ENCODE measurements at regions not wholly inside any gene's neighbourhood (a gene's known extent, or its start where the extent isn't known, plus 50 kb on each side); places are given as distances from the start of the nearest gene placed in this dataset.

DNA sequence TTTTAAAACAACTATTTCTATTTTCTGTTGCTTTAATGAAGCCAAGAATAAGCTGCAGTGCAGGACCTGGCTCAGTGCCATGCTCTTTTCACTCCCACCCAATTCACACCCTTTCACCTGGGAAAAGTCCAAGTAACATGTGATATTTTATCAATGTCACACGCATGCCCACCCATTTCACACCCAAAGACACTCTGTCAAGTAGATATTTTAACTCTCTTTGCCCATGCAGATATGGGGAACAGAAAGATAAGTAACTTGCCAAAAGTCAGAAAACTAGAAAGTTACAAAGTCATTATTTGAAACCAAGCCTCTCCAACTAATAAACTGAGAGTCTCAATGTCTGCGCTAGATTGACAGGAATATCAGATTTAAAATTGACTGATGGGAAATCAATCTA lies 706.7 kb upstream of the PHF14 start:
- DNase-seq (ENCODE audit: low read depth, low spot score) = no peak
- TF ChIP-seq, protein P1, sequence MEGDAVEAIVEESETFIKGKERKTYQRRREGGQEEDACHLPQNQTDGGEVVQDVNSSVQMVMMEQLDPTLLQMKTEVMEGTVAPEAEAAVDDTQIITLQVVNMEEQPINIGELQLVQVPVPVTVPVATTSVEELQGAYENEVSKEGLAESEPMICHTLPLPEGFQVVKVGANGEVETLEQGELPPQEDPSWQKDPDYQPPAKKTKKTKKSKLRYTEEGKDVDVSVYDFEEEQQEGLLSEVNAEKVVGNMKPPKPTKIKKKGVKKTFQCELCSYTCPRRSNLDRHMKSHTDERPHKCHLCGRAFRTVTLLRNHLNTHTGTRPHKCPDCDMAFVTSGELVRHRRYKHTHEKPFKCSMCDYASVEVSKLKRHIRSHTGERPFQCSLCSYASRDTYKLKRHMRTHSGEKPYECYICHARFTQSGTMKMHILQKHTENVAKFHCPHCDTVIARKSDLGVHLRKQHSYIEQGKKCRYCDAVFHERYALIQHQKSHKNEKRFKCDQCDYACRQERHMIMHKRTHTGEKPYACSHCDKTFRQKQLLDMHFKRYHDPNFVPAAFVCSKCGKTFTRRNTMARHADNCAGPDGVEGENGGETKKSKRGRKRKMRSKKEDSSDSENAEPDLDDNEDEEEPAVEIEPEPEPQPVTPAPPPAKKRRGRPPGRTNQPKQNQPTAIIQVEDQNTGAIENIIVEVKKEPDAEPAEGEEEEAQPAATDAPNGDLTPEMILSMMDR (IDR thresholded peaks at IDR 0.05; ENCODE audit: low read depth, low read length) = no peak
- ChIA-PET POLR2A (no interaction called here), CTCF (no interaction called here)
- Histone ChIP-seq H3K27me3 (ENCODE audit: control insufficient read depth, insufficient read depth, low read length) (no peaks in the 10 kb centered on the region), H3K4me3 (ENCODE audit: low read depth, low read length) (no peak overlapping the region), H3K27ac (ENCODE audit: low read depth, low read length) (no peak overlapping the region), H3K9me3 (ENCODE audit: control insufficient read depth, insufficient read depth, low read length) (peaks cover 14% of the 10 kb centered on the region)

DNA sequence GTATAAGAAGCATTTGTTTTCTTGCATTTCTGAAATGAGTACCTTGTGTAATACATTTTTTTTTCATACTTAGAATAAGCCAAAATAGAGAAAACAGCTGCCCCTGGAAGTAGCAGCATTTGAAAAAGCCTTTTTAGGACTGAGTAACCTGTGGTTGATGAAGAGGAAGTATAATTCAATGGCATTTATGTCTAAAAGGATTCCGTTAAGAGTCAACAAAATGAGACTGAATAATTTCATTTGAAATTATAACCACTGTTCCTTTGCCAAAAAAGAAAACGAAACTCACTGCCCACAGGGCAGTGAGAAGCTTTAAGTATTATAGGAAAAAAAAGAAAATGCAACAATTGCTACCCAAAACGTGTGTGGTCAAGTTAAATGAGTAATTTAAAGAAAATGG lies 705.6 kb upstream of the PHF14 start:
- Histone ChIP-seq H3K27ac (ENCODE audit: low read depth, low read length) (no peak overlapping the region), H3K4me3 (ENCODE audit: low read depth, low read length) (no peak overlapping the region), H3K9me3 (ENCODE audit: control insufficient read depth, insufficient read depth, low read length) (peaks cover 14% of the 10 kb centered on the region), H3K27me3 (ENCODE audit: control insufficient read depth, insufficient read depth, low read length) (no peaks in the 10 kb centered on the region)
- POLR2A ChIA-PET = no interaction called here
- CTCF ChIA-PET = no interaction called here
- DNase-seq (ENCODE audit: low read depth, low spot score) = no peak
- TF ChIP-seq, protein P1 (IDR thresholded peaks at IDR 0.05; ENCODE audit: low read depth, low read length) = no peak

DNA sequence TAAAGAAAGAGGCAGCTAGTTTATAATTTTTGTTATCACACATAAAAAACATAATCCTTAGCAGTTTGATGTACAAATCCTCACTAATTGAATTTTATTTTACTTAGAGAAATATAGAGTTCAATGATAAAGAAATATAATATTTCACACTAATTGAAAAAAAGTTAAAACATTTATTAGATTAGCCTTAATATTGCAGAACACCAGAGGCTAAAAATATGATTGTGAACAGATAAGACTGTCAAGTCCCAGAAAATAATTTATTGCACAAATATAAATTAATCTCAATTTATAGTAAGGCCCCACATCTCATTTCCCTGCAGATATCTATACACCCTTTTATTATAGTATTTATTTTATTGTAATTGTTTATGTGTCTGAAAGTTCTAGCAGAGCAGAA lies 690.8 kb upstream of the PHF14 start:
- Histone ChIP-seq H3K27ac (ENCODE audit: low read depth, low read length) (no peak overlapping the region), H3K9me3 (ENCODE audit: control insufficient read depth, insufficient read depth, low read length) (no peaks in the 10 kb centered on the region; the same call in 1 of the 2 replicates), H3K27me3 (ENCODE audit: control insufficient read depth, insufficient read depth, low read length) (no peaks in the 10 kb centered on the region), H3K4me3 (ENCODE audit: low read depth, low read length) (no peak overlapping the region)
- no peak for DNase-seq (ENCODE audit: low read depth, low spot score)
- TF ChIP-seq, protein P1 (IDR thresholded peaks at IDR 0.05; ENCODE audit: low read depth, low read length) = no peak
- ChIA-PET POLR2A (no interaction called here), CTCF (no interaction called here)

DNA sequence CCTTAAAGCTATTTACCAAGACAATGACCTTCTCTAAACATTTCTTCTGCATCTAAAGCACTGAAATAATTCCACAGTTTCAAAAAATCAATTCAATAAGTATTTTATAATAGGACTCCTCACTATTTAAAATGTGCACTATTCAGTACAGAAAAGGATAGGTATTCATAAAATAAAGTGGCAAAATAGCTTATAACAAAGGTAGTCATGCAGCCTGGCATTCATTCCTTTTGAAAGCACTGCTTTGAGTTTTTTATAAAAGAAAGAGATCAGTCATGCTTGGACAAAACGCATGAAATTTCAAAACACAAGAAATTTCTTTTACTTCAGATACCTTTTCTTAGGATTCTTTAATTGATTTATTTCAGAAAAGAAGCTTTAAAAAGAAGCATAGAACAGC lies 689.7 kb upstream of the PHF14 start:
- ChIA-PET CTCF (no interaction called here), POLR2A (no interaction called here)
- H3K9me3 ChIP-seq (ENCODE audit: control insufficient read depth, insufficient read depth, low read length) = no peaks in the 10 kb centered on the region; the same call in 1 of the 2 replicates
- TF ChIP-seq, protein P1 (IDR thresholded peaks at IDR 0.05; ENCODE audit: low read depth, low read length) = no peak
- H3K27me3 ChIP-seq (ENCODE audit: control insufficient read depth, insufficient read depth, low read length) = no peaks in the 10 kb centered on the region
- H3K27ac ChIP-seq (ENCODE audit: low read depth, low read length) = no peak overlapping the region
- DNase-seq (ENCODE audit: low read depth, low spot score) = no peak
- H3K4me3 ChIP-seq (ENCODE audit: low read depth, low read length) = no peak overlapping the region

DNA sequence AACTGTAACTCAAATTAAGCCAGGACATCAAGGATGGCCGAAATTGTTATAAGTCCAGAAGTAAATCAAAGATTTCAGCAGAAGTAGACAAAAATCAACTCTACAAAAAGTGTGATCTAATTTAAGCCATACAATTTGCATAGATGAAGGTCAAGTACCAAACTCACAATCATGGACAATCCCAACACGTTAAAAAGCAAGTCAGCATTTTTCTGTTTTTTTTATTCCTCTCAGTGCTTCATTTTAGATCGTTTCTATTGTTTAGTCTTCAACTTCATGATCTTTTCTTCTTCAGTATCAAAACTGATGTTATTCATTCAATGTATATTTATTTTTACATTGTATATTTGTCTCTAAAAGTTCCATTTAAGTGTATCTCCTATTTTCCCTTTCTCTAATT lies 674.3 kb upstream of the PHF14 start:
- no peak for DNase-seq (ENCODE audit: low read depth, low spot score)
- ChIA-PET POLR2A (no interaction called here), CTCF (no interaction called here)
- Histone ChIP-seq H3K27ac (ENCODE audit: low read depth, low read length) (no peak overlapping the region), H3K9me3 (ENCODE audit: control insufficient read depth, insufficient read depth, low read length) (peaks cover 3% of the 10 kb centered on the region; the same call in 1 of the 2 replicates), H3K27me3 (ENCODE audit: control insufficient read depth, insufficient read depth, low read length) (no peaks in the 10 kb centered on the region), H3K4me3 (ENCODE audit: low read depth, low read length) (no peak overlapping the region)
- TF ChIP-seq, protein P1 (IDR thresholded peaks at IDR 0.05; ENCODE audit: low read depth, low read length) = no peak

Measured in AG04450 (cell line).